ENCODE measurements at regions not wholly inside any gene's neighbourhood (a gene's known extent, or its start where the extent isn't known, plus 50 kb on each side); places are given as distances from the start of the nearest gene placed in this dataset.

DNA sequence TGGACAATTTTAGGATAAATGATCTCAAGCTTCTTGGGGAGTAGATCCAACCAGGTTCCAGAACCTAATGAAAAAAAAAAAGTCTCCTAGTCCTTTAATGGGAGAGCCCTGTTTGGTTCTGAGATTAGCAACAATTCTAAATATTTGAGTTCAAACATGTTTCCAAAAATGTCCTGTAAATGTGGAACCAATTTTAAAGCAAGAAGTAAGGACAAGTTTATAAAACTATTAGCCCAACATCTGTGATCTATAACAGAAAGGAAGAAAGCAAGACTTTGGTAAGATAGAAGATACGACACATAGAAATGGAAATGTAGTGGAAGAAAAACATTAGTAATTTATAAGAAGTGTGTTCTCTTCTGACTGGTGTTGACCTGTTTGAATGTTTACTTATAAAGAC, 79.7 kb upstream of the SLC5A12 start:
- TF ChIP-seq, protein P1, sequence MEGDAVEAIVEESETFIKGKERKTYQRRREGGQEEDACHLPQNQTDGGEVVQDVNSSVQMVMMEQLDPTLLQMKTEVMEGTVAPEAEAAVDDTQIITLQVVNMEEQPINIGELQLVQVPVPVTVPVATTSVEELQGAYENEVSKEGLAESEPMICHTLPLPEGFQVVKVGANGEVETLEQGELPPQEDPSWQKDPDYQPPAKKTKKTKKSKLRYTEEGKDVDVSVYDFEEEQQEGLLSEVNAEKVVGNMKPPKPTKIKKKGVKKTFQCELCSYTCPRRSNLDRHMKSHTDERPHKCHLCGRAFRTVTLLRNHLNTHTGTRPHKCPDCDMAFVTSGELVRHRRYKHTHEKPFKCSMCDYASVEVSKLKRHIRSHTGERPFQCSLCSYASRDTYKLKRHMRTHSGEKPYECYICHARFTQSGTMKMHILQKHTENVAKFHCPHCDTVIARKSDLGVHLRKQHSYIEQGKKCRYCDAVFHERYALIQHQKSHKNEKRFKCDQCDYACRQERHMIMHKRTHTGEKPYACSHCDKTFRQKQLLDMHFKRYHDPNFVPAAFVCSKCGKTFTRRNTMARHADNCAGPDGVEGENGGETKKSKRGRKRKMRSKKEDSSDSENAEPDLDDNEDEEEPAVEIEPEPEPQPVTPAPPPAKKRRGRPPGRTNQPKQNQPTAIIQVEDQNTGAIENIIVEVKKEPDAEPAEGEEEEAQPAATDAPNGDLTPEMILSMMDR (IDR thresholded peaks at IDR 0.05), result no peak
- TF ChIP-seq POLR2AphosphoS5 (IDR thresholded peaks at IDR 0.05; ENCODE audit: low read depth, low read length), result no peak

Measured in Panc1 (cell line).